Astrocyte (in vitro differentiated cells and primary cell): ENCODE measurements at regions not wholly inside any gene's neighbourhood (a gene's known extent, or its start where the extent isn't known, plus 50 kb on each side); places are given as distances from the start of the nearest gene placed in this dataset.

Source experiments
- DNase-seq: peaks from one replicate; pipeline ENCODE4 v3.0.0-alpha.2; 2010; ENCODE audit warnings: low read depth
- FAIRE-seq: peaks from 2 replicates; lab custom pipeline; 2011; peaks lifted over from hg19 to GRCh38; lab: Jason Lieb, UNC
- H2AFZ ChIP-seq: 2 replicates; pipeline ENCODE4 v1.6.0; 2012; ENCODE audit warnings: low read depth, low read length, inconsistent platforms
- H3K27ac ChIP-seq: 2 replicates; pipeline ENCODE4 v1.5.1; 2011; ENCODE audit warnings: low read depth, low read length, inconsistent platforms
- H3K27me3 ChIP-seq: 2 replicates; pipeline ENCODE4 v1.6.0; 2011; ENCODE audit warnings: low read length, inconsistent platforms; ENCODE audit not compliant: insufficient read depth
- H3K36me3 ChIP-seq: 2 replicates; pipeline ENCODE4 v1.5.1; 2011; ENCODE audit warnings: low read length, inconsistent platforms; ENCODE audit not compliant: insufficient read depth
- H3K4me1 ChIP-seq: 2 replicates; pipeline ENCODE4 v1.5.1; 2011; ENCODE audit warnings: low read length, inconsistent platforms; ENCODE audit not compliant: insufficient read depth
- H3K4me2 ChIP-seq: 2 replicates; pipeline ENCODE4 v1.6.0; 2012; ENCODE audit warnings: low read length, inconsistent platforms
- H3K4me3 ChIP-seq: 2 replicates; pipeline ENCODE4 v1.5.1; 2011; ENCODE audit warnings: low read depth, mild to moderate bottlenecking, low read length, inconsistent platforms; ENCODE audit not compliant: insufficient read depth
- H3K79me2 ChIP-seq: 2 replicates; pipeline ENCODE4 v1.6.0; 2012; ENCODE audit warnings: mild to moderate bottlenecking, low read length, inconsistent platforms; ENCODE audit not compliant: insufficient read depth
- H3K9ac ChIP-seq: 2 replicates; pipeline ENCODE4 v1.6.0; 2012; ENCODE audit warnings: mild to moderate bottlenecking, low read length, inconsistent platforms
- H3K9me3 ChIP-seq: 2 replicates; pipeline ENCODE4 v1.5.1; 2012; ENCODE audit warnings: low read depth, mild to moderate bottlenecking, low read length, inconsistent platforms; ENCODE audit not compliant: insufficient read depth
- H4K20me1 ChIP-seq: 2 replicates; pipeline ENCODE4 v1.6.0; 2012; ENCODE audit warnings: low read length, inconsistent platforms; ENCODE audit not compliant: insufficient read depth
- H3K27ac Mint-ChIP-seq: one replicate; pipeline ENCODE4 v1.8.0; 2021; ENCODE audit warnings: mild to moderate bottlenecking, mixed read lengths; ENCODE audit not compliant: unreplicated experiment
- H3K27me3 Mint-ChIP-seq: one replicate; pipeline ENCODE4 v1.8.0; 2021; ENCODE audit warnings: low read depth, mixed read lengths; ENCODE audit not compliant: unreplicated experiment
- H3K36me3 Mint-ChIP-seq: one replicate; pipeline ENCODE4 v1.8.0; 2021; ENCODE audit warnings: low read depth, mixed read lengths; ENCODE audit not compliant: unreplicated experiment
- H3K4me1 Mint-ChIP-seq: one replicate; pipeline ENCODE4 v1.8.0; 2021; ENCODE audit warnings: low read depth, mixed read lengths; ENCODE audit not compliant: unreplicated experiment
- H3K4me3 Mint-ChIP-seq: one replicate; pipeline ENCODE4 v1.8.0; 2021; ENCODE audit warnings: mild to moderate bottlenecking, moderate library complexity, mixed read lengths; ENCODE audit not compliant: unreplicated experiment
- H3K9me3 Mint-ChIP-seq: one replicate; pipeline ENCODE4 v1.8.0; 2021; ENCODE audit warnings: mild to moderate bottlenecking, mixed read lengths; ENCODE audit not compliant: unreplicated experiment
- EZH2 ChIP-seq: IDR thresholded peaks from 2 replicates; pipeline ENCODE4 v1.6.1; 2012; ENCODE audit warnings: mild to moderate bottlenecking, low read length, inconsistent platforms; ENCODE audit not compliant: insufficient read depth
- TF ChIP-seq, protein P1 (sequence below): IDR thresholded peaks from 2 replicates; pipeline ENCODE4 v1.5.1; 2011; ENCODE audit warnings: low read depth, mild to moderate bottlenecking, inconsistent platforms, low read length, moderate library complexity; ENCODE audit not compliant: insufficient read depth

DNA sequence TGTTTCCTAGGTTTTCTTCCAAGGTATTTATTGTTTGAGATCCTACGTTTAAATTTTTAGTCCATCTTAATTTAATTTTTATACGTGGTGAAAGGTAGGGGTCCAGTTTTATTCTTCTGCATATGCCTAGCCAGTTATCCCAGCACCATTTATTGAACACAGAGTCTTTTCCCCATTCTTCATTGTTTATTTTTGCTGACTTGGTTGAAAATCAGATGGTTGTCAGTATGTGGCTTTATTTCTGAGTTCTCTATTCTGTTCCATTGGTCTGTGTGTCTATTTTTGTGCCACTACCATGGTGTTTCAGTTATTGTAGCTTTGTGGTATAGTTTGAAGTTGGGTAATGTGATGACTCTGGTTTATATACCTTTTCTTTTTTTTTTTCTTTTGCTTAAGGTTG lies 753.0 kb upstream of the GOT2 start:
- Mint-ChIP-seq H3K9me3 (no peaks in the 10 kb centered on the region), H3K4me3 (no peak overlapping the region), H3K27me3 (no peaks in the 10 kb centered on the region), H3K27ac (no peak overlapping the region), H3K36me3 (no peaks in the 10 kb centered on the region), H3K4me1 (no peaks in the 10 kb centered on the region)
- Histone ChIP-seq H3K27me3 (no peaks in the 10 kb centered on the region), H2AFZ (no peak overlapping the region), H3K36me3 (no peaks in the 10 kb centered on the region), H3K9me3 (no peaks in the 10 kb centered on the region), H4K20me1 (no peaks in the 10 kb centered on the region), H3K4me1 (no peaks in the 10 kb centered on the region), H3K79me2 (no peaks in the 10 kb centered on the region), H3K4me3 (no peak overlapping the region), H3K9ac (no peak overlapping the region), H3K4me2 (no peak overlapping the region), H3K27ac (no peak overlapping the region)
- DNase-seq: no peak
- FAIRE-seq: no peak
- TF ChIP-seq, protein P1, sequence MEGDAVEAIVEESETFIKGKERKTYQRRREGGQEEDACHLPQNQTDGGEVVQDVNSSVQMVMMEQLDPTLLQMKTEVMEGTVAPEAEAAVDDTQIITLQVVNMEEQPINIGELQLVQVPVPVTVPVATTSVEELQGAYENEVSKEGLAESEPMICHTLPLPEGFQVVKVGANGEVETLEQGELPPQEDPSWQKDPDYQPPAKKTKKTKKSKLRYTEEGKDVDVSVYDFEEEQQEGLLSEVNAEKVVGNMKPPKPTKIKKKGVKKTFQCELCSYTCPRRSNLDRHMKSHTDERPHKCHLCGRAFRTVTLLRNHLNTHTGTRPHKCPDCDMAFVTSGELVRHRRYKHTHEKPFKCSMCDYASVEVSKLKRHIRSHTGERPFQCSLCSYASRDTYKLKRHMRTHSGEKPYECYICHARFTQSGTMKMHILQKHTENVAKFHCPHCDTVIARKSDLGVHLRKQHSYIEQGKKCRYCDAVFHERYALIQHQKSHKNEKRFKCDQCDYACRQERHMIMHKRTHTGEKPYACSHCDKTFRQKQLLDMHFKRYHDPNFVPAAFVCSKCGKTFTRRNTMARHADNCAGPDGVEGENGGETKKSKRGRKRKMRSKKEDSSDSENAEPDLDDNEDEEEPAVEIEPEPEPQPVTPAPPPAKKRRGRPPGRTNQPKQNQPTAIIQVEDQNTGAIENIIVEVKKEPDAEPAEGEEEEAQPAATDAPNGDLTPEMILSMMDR: no peak
- TF ChIP-seq EZH2: no peak

DNA sequence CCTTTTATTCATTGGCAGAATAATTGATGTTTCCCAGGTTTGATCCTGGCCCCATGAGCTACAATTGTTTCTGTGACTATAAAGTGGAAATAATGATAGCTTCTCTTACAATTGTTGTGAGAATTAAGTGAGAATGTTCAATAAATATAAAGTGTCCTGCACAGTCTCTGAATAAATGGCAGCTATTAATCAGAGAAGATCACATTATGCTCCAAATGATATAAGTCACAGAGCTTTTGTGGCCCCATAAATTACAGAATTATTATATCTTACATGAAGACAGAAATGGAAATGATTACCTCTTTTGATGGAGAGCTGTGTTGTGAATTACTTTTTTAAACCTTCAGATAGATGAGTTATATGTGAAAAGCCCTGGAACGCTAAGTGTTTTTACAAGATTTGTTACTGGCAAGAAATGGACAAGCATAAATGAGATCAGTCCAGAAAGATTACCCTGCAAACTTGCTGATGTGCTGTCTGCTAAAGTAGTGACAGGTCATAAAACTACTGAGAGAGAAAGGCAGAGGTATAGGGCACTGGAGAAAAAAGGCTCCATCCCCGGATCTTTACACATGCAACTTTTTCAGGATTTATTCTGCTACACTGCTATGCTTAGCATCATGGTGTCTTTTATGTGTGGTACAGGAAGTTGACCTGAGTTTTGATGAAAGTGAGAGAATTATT lies 750.9 kb upstream of the GOT2 start:
- Histone ChIP-seq H3K4me1 (no peaks in the 10 kb centered on the region), H3K79me2 (no peaks in the 10 kb centered on the region), H4K20me1 (no peaks in the 10 kb centered on the region), H3K4me2 (no peak overlapping the region), H3K9ac (no peak overlapping the region), H2AFZ (no peak overlapping the region), H3K27ac (no peak overlapping the region), H3K27me3 (no peaks in the 10 kb centered on the region), H3K9me3 (no peaks in the 10 kb centered on the region), H3K4me3 (no peak overlapping the region), H3K36me3 (no peaks in the 10 kb centered on the region)
- no peaks in the 10 kb centered on the region for H3K36me3 Mint-ChIP-seq
- no peaks in the 10 kb centered on the region for H3K27me3 Mint-ChIP-seq
- DNase-seq (no peak), FAIRE-seq (no peak)
- H3K4me1 Mint-ChIP-seq: no peaks in the 10 kb centered on the region
- no peaks in the 10 kb centered on the region for H3K9me3 Mint-ChIP-seq
- H3K4me3 Mint-ChIP-seq: no peak overlapping the region
- H3K27ac Mint-ChIP-seq: no peak overlapping the region
- TF ChIP-seq, protein P1: no peak
- no peak for TF ChIP-seq EZH2

DNA sequence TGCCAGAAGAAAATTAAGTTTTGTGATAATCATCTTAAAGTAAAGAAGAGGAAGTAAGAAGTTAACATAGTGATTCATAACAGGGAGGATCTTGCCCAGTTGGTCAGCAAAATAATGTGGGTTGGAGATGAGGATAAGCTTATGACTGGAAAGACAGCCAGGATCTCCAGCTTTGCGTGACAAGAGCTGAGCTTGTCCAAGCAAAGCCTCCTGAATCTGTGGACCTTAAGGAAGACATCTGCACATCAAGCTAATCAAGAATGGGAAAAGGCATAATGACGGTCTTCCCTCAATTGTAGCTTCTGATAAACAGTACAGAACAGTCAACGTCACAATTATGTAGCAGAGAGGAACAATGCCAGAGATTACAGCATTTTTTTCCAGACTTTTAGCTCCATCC lies 744.7 kb upstream of the GOT2 start:
- Mint-ChIP-seq H3K36me3 (no peaks in the 10 kb centered on the region), H3K4me1 (no peaks in the 10 kb centered on the region), H3K27me3 (no peaks in the 10 kb centered on the region), H3K9me3 (no peaks in the 10 kb centered on the region), H3K4me3 (no peak overlapping the region), H3K27ac (no peak overlapping the region)
- DNase-seq (peak; percentile 33), FAIRE-seq (peak; percentile 23)
- H3K4me1 ChIP-seq: no peaks in the 10 kb centered on the region
- H3K4me2 ChIP-seq: no peak overlapping the region
- H3K9ac ChIP-seq: no peak overlapping the region
- H3K9me3 ChIP-seq: no peaks in the 10 kb centered on the region
- no peak overlapping the region for H3K4me3 ChIP-seq
- H2AFZ ChIP-seq: no peak overlapping the region
- H3K27ac ChIP-seq: no peak overlapping the region
- no peaks in the 10 kb centered on the region for H3K79me2 ChIP-seq
- H4K20me1 ChIP-seq: no peaks in the 10 kb centered on the region
- TF ChIP-seq, protein P1: no peak
- TF ChIP-seq EZH2: no peak
- no peaks in the 10 kb centered on the region for H3K36me3 ChIP-seq
- H3K27me3 ChIP-seq: no peaks in the 10 kb centered on the region
